Right lobe of liver (tissue), 6 donors: ENCODE measurements at regions not wholly inside any gene's neighbourhood (a gene's known extent, or its start where the extent isn't known, plus 50 kb on each side); places are given as distances from the start of the nearest gene placed in this dataset.
"Not testable (repeated sequence)": the region's sequence is repeated elsewhere in the genome, so short reads cannot be mapped to it uniquely, and the experiment has no call there.

ENCODE experiments used
- ATAC-seq, 4 donors: fragments of 200-7000 bp; cut with Tn5 transposase; one replicate each; pipeline ENCODE4 v1.9.1; 2020; ENCODE audit warnings: mild to moderate bottlenecking in 4 of 4, moderate library complexity in 4 of 4
- DNase-seq, 3 donors: peaks; one replicate each; pipeline ENCODE4 v3.0.0-alpha.2; 2020
- H3K27ac ChIP-seq, 3 donors: fragments of 200-600 bp; one replicate each; pipeline ENCODE4 v1.8.0; 2022
- H3K27me3 ChIP-seq, 2 donors: fragments of 200-600 bp; one replicate each; pipeline ENCODE4 v1.8.0; 2022
- H3K36me3 ChIP-seq, 4 donors: fragments of 200-600 bp; sonication (generic) in 1 of 4; one replicate each; pipeline versions ENCODE4 v1.5.1 to v1.8.0; 2017 to 2022; ENCODE audit warnings: control low read depth in 1 of 4
- H3K4me1 ChIP-seq, 4 donors: fragments of 200-600 bp; sonication (generic) in 1 of 4; one replicate each; pipeline versions ENCODE4 v1.5.1 to v1.8.0; 2017 to 2022; ENCODE audit warnings: control low read depth in 1 of 4
- H3K4me3 ChIP-seq, 3 donors: fragments of 200-600 bp; one replicate each; pipeline ENCODE4 v1.8.0; 2022
- H3K9me3 ChIP-seq, 4 donors: fragments of 200-600 bp; sonication (generic) in 1 of 4; one replicate each; pipeline versions ENCODE4 v1.5.1 to v1.8.0; 2017 to 2022; ENCODE audit warnings: control low read depth in 1 of 4
- CTCF ChIP-seq, 4 donors: fragments of 200-600 bp in 3 of 4; fragments of 450-650 bp in 1 of 4; IDR thresholded peaks; one replicate each; pipeline versions ENCODE4 v1.5.1 to v1.8.0; 2016 to 2022; ENCODE audit warnings: antibody characterized with exemption in 4 of 4, mild to moderate bottlenecking in 2 of 4
- POLR2A ChIP-seq: fragments of 450-650 bp; IDR thresholded peaks from one replicate; pipeline ENCODE4 v1.6.1; 2017; ENCODE audit warnings: antibody characterized with exemption, mild to moderate bottlenecking
- WGBS: methylation state at CpG from one replicate; pipeline ENCODE4 v1.1.6; 2018; ENCODE audit warnings: low coverage, low lambda C conversion rate; ENCODE audit not compliant: insufficient coverage; ENCODE audit errors: missing lambda C conversion rate; 5-methylcytosine and 5-hydroxymethylcytosine counted together
- intact Hi-C, 2 donors: fragments of 100-400 bp; cut with DNase I; formaldehyde crosslinking; loops; one replicate each; pipeline versions ENCODE4 v1.11.2 to v1.14.1; 2022
- donor health status: DM: no; HTN: yes; CAD: no.
- donor health status: DM: no; HTN: no; CAD: no.
- donor health status: DM: no; HTN: no; CAD: no.
- donor health status: DM: no; HTN: yes; CAD: no.
- donor health status: DM: no; HTN: yes; CAD: no.

GRCh38 chr1:213698092-213698702 lies 289.6 kb upstream of the PROX1 start:
- Histone ChIP-seq H3K36me3 (no peaks in the 10 kb centered on the region), H3K9me3 (no peaks in the 10 kb centered on the region), H3K27ac (no peak overlapping the region), H3K27me3 (no peaks in the 10 kb centered on the region), H3K4me1 (no peaks in the 10 kb centered on the region), H3K4me3 (no peak overlapping the region)
- DNase-seq = no peak
- 77% methylated on average over 5 of the region's 5 CpGs for WGBS
- TF ChIP-seq CTCF (IDR thresholded peaks at IDR 0.05) = no peak
- TF ChIP-seq POLR2A = no peak
- no peak for ATAC-seq
- intact Hi-C loops = no loop called here

GRCh38 chr1:213702703-213703102 lies 285.1 kb upstream of the PROX1 start:
- no peak for TF ChIP-seq CTCF (IDR thresholded peaks at IDR 0.05)
- no peak for TF ChIP-seq POLR2A
- ATAC-seq (no peak), DNase-seq (no peak)
- intact Hi-C loops = no loop called here
- H3K27me3 ChIP-seq = no peaks in the 10 kb centered on the region
- H3K27ac ChIP-seq = no peak overlapping the region
- no peak overlapping the region for H3K4me3 ChIP-seq
- no peaks in the 10 kb centered on the region for H3K9me3 ChIP-seq
- H3K4me1 ChIP-seq = no peaks in the 10 kb centered on the region
- H3K36me3 ChIP-seq = no peaks in the 10 kb centered on the region

- no peaks in the 10 kb centered on the region for H3K27me3 ChIP-seq
- H3K27ac ChIP-seq = no peak overlapping the region
- WGBS = no CpG with 5 or more reads among the region's 3 CpGs
- ATAC-seq (peak in 1 of 4 donors; percentile 54), DNase-seq (no peak)
- intact Hi-C loops = no loop called here
- H3K9me3 ChIP-seq = no peaks in the 10 kb centered on the region
- H3K4me1 ChIP-seq = no peaks in the 10 kb centered on the region
- no peaks in the 10 kb centered on the region for H3K36me3 ChIP-seq
- H3K4me3 ChIP-seq = no peak overlapping the region
- TF ChIP-seq POLR2A = no peak
- no peak for TF ChIP-seq CTCF (IDR thresholded peaks at IDR 0.05)
These were observed 282.8 kb upstream of the PROX1 start for GRCh38 chr1:213704941-213705340.

GRCh38 chr1:213711833-213712490 lies 275.8 kb upstream of the PROX1 start:
- ATAC-seq, H3K27me3 ChIP-seq, DNase-seq, H3K4me1 ChIP-seq, H3K9me3 ChIP-seq, intact Hi-C loops, H3K27ac ChIP-seq, H3K36me3 ChIP-seq, H3K4me3 ChIP-seq: not testable (repeated sequence)
- no CpG with 5 or more reads among the region's 7 CpGs for WGBS

- H3K4me1 ChIP-seq = no peaks in the 10 kb centered on the region
- H3K27me3 ChIP-seq = no peaks in the 10 kb centered on the region
- no peak for TF ChIP-seq CTCF (IDR thresholded peaks at IDR 0.05)
- TF ChIP-seq POLR2A = no peak
- ATAC-seq (no peak), DNase-seq (no peak)
- no peak overlapping the region for H3K27ac ChIP-seq
- intact Hi-C loops = no loop called here
- no peaks in the 10 kb centered on the region for H3K36me3 ChIP-seq
- no peaks in the 10 kb centered on the region for H3K9me3 ChIP-seq
- WGBS = 57% methylated on average over 4 of the region's 4 CpGs
- no peak overlapping the region for H3K4me3 ChIP-seq
These were observed 273.1 kb upstream of the PROX1 start for GRCh38 chr1:213714645-213715044.
